GM13976 (cell line): ENCODE measurements at regions not wholly inside any gene's neighbourhood (a gene's known extent, or its start where the extent isn't known, plus 50 kb on each side); places are given as distances from the start of the nearest gene placed in this dataset.

ENCODE experiments used
- DNase-seq: peaks from one replicate; pipeline ENCODE4 v3.0.0; 2012; ENCODE audit warnings: low spot score
- CTCF ChIP-seq: IDR thresholded peaks from 2 replicates; pipeline ENCODE4 v1.5.1; 2012; ENCODE audit warnings: borderline replicate concordance, mild to moderate bottlenecking; ENCODE audit not compliant: insufficient read depth; ENCODE audit errors: extremely low read depth, missing control alignments, control extremely low read depth
- in situ Hi-C: fragments of 300-500 bp; cut with MboI; formaldehyde crosslinking; loops from one replicate; pipeline ENCODE4 v1.12.0; 2022; ENCODE audit warnings: low sequenced_read_pairs, mixed read lengths, inconsistent platforms; ENCODE audit not compliant: unreplicated experiment

- TF ChIP-seq CTCF, result no peak
- DNase-seq, result no peak
- in situ Hi-C loops, result no loop called here
Measured at GRCh38 chr1:38690790-38691449, 168.7 kb downstream of the RRAGC start.

GRCh38 chr1:38686927-38687255 is 172.7 kb downstream of the RRAGC start:
- in situ Hi-C loops, result no loop called here
- no peak for DNase-seq
- TF ChIP-seq CTCF, result no peak

GRCh38 chr1:38686167-38686926 is 173.2 kb downstream of the RRAGC start:
- no peak for TF ChIP-seq CTCF
- in situ Hi-C loops, result no loop called here
- DNase-seq, result no peak

GRCh38 chr1:38685388-38685787 is 174.2 kb downstream of the RRAGC start:
- no peak for TF ChIP-seq CTCF
- in situ Hi-C loops, result no loop called here

GRCh38 chr1:38680801-38681510 is 178.6 kb downstream of the RRAGC start:
- in situ Hi-C loops, result no loop called here
- no peak for DNase-seq
- no peak for TF ChIP-seq CTCF

More at GRCh38 chr1:38685388-38685787, 174.2 kb downstream of the RRAGC start:
- DNase-seq, result no peak

GRCh38 chr1:38677756-38678155 is 181.8 kb downstream of the RRAGC start:
- in situ Hi-C loops, result no loop called here
- DNase-seq, result no peak
- TF ChIP-seq CTCF, result no peak
